ENCODE measurements at regions not wholly inside any gene's neighbourhood (a gene's known extent, or its start where the extent isn't known, plus 50 kb on each side); places are given as distances from the start of the nearest gene placed in this dataset.

- Histone ChIP-seq H4K20me1 (ENCODE audit: insufficient read depth, low read length) (no peaks in the 10 kb centered on the region), H3K4me3 (ENCODE audit: insufficient read depth, low read length) (no peak overlapping the region), H3K79me2 (ENCODE audit: insufficient read depth, low read length) (no peaks in the 10 kb centered on the region), H3K27ac (ENCODE audit: low read depth, low read length) (no peak overlapping the region), H3K36me3 (ENCODE audit: insufficient read depth, low read length) (no peaks in the 10 kb centered on the region), H3K9me3 (ENCODE audit: low read depth, low read length) (no peaks in the 10 kb centered on the region), H2AFZ (ENCODE audit: low read length) (no peak overlapping the region), H3K27me3 (ENCODE audit: insufficient read depth, low read length) (peaks cover 29% of the 10 kb centered on the region), H3K4me1 (ENCODE audit: insufficient read depth, low read length) (peaks cover 10% of the 10 kb centered on the region), H3K4me2 (ENCODE audit: insufficient read depth, low read length) (no peak overlapping the region)
- TF ChIP-seq, protein P1, sequence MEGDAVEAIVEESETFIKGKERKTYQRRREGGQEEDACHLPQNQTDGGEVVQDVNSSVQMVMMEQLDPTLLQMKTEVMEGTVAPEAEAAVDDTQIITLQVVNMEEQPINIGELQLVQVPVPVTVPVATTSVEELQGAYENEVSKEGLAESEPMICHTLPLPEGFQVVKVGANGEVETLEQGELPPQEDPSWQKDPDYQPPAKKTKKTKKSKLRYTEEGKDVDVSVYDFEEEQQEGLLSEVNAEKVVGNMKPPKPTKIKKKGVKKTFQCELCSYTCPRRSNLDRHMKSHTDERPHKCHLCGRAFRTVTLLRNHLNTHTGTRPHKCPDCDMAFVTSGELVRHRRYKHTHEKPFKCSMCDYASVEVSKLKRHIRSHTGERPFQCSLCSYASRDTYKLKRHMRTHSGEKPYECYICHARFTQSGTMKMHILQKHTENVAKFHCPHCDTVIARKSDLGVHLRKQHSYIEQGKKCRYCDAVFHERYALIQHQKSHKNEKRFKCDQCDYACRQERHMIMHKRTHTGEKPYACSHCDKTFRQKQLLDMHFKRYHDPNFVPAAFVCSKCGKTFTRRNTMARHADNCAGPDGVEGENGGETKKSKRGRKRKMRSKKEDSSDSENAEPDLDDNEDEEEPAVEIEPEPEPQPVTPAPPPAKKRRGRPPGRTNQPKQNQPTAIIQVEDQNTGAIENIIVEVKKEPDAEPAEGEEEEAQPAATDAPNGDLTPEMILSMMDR (IDR thresholded peaks at IDR 0.05; ENCODE audit: extremely low read depth, low read depth, low read length): no peak
- peak; percentile 43 for DNase-seq (ENCODE audit: insufficient read length, low spot score, missing footprints)
These were observed 66.9 kb upstream of the TNRC6C start for GRCh38 chr17:77891602-77892001.

DNA sequence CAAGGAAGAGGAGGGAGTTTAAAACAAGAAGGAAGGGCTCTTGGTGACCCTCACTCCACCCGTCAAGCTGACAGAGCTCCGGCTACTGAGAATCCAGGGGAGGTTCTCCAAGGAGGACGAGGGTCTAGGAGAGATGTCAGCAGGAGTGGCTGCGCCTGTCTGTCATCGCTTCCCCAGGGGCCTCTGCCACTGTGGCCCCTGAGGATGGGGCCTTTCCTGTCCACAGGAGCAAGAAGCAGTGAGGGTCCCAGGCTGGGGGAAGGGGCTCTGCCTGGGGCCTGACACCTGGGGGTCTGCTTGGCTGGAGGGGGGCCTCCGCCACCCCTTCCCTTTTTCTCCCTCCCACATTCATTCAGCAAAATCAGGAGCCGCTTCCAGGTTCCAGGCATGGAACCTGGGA, 66.5 kb upstream of the TNRC6C start:
- Histone ChIP-seq H3K27ac (ENCODE audit: low read depth, low read length) (no peak overlapping the region), H3K36me3 (ENCODE audit: insufficient read depth, low read length) (no peaks in the 10 kb centered on the region), H3K4me3 (ENCODE audit: insufficient read depth, low read length) (no peak overlapping the region), H2AFZ (ENCODE audit: low read length) (no peak overlapping the region), H3K4me1 (ENCODE audit: insufficient read depth, low read length) (peaks cover 10% of the 10 kb centered on the region), H3K79me2 (ENCODE audit: insufficient read depth, low read length) (no peaks in the 10 kb centered on the region), H3K9me3 (ENCODE audit: low read depth, low read length) (no peaks in the 10 kb centered on the region), H3K27me3 (ENCODE audit: insufficient read depth, low read length) (peaks cover 26% of the 10 kb centered on the region), H4K20me1 (ENCODE audit: insufficient read depth, low read length) (no peaks in the 10 kb centered on the region), H3K4me2 (ENCODE audit: insufficient read depth, low read length) (no peak overlapping the region)
- DNase-seq (ENCODE audit: insufficient read length, low spot score, missing footprints): peak; percentile 49
- TF ChIP-seq, protein P1 (IDR thresholded peaks at IDR 0.05; ENCODE audit: extremely low read depth, low read depth, low read length): no peak

DNA sequence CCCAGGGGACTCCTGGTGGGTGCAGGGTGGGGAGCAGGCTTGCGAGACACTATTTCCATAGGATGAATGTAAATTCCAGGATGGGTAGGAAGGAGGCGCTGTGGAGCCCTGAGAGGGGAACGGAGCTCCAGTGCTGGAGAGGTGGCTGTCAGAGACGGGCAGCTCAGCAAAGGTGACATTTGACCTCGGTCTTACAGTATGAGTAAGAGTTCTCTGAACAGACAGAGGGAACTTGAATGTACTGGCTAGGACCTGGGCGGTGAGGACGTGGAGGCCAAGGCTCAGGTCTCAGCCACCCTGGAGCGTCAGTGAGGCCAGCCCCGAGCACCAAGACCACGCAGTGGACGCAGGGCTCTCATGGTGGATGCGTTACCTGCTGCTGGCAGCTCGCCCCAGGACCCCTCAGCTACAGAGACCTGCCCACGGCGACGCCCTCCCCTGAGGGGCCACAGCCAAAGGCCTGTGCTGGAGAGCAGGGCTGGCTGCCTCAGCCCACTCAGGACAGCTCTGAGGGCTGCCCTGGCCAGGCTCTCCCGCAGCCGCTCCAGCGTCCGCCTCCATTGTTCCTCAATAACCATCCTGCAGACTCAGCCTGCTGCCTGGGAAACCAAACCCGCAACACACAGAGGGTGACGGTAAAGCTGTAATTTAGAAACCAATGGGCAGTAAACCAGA, 65.9 kb upstream of the TNRC6C start:
- Histone ChIP-seq H3K9me3 (ENCODE audit: low read depth, low read length) (no peaks in the 10 kb centered on the region), H3K27me3 (ENCODE audit: insufficient read depth, low read length) (peaks cover 23% of the 10 kb centered on the region), H3K27ac (ENCODE audit: low read depth, low read length) (no peak overlapping the region), H2AFZ (ENCODE audit: low read length) (no peak overlapping the region), H4K20me1 (ENCODE audit: insufficient read depth, low read length) (no peaks in the 10 kb centered on the region), H3K4me2 (ENCODE audit: insufficient read depth, low read length) (no peak overlapping the region), H3K36me3 (ENCODE audit: insufficient read depth, low read length) (no peaks in the 10 kb centered on the region), H3K79me2 (ENCODE audit: insufficient read depth, low read length) (no peaks in the 10 kb centered on the region), H3K4me3 (ENCODE audit: insufficient read depth, low read length) (no peak overlapping the region), H3K4me1 (ENCODE audit: insufficient read depth, low read length) (peaks cover 6% of the 10 kb centered on the region)
- peak; percentile 82 for DNase-seq (ENCODE audit: insufficient read length, low spot score, missing footprints)
- TF ChIP-seq, protein P1 (IDR thresholded peaks at IDR 0.05; ENCODE audit: extremely low read depth, low read depth, low read length): peak; percentile 26

DNA sequence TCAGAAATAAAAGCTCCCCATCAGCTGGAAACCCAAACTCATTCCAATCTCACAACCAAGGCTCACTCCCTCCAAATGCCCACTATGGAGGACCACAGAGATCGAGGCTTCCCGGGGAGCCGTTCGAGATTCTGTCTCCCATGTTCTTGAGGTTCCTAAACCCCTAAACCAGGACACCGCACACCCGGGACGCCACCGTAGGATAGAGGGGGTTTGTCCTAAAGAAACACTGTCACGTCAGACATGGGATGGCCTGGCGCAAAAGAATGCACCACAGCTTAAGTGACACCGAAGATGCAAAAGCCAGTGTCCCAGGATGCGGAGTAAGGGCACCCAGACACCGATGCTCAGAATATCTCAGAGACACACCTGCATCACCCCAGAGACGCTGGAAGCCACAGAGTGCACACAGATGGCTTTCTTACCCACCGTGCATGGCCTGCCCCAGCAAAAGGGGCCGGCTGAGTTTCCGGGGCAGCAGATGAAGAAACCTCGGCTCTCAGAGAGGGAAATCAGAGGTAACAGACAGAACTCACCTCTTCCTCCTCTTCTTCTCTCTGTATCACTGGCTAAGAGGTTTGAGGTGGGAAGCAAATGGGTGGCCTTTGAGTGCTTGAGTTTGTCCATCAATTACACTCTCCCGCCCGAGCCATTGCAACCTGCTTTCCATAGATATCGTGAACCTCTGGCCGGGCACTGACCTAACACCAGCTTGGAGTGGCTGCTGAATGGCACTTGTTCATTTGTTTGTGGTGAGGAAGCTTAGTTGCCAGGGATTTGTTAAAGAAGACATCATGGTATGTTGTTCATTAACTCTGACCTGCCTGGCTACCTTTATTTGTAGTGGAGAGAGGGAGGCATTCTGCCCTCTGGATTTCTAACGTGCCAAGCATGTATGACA, 65.1 kb upstream of the TNRC6C start:
- no peak overlapping the region for H2AFZ ChIP-seq (ENCODE audit: low read length)
- no peaks in the 10 kb centered on the region for H3K79me2 ChIP-seq (ENCODE audit: insufficient read depth, low read length)
- TF ChIP-seq, protein P1 (IDR thresholded peaks at IDR 0.05; ENCODE audit: extremely low read depth, low read depth, low read length): no peak
- no peaks in the 10 kb centered on the region for H3K4me1 ChIP-seq (ENCODE audit: insufficient read depth, low read length)
- H3K9me3 ChIP-seq (ENCODE audit: low read depth, low read length): no peaks in the 10 kb centered on the region
- peaks cover 30% of the 10 kb centered on the region for H3K27me3 ChIP-seq (ENCODE audit: insufficient read depth, low read length)
- no peaks in the 10 kb centered on the region for H4K20me1 ChIP-seq (ENCODE audit: insufficient read depth, low read length)
- peak; percentile 44 for DNase-seq (ENCODE audit: insufficient read length, low spot score, missing footprints)
- H3K4me3 ChIP-seq (ENCODE audit: insufficient read depth, low read length): no peak overlapping the region
- no peaks in the 10 kb centered on the region for H3K36me3 ChIP-seq (ENCODE audit: insufficient read depth, low read length)
- no peak overlapping the region for H3K27ac ChIP-seq (ENCODE audit: low read depth, low read length)
- no peak overlapping the region for H3K4me2 ChIP-seq (ENCODE audit: insufficient read depth, low read length)
